GM19043 (cell line): ENCODE measurements at regions not wholly inside any gene's neighbourhood (a gene's known extent, or its start where the extent isn't known, plus 50 kb on each side); places are given as distances from the start of the nearest gene placed in this dataset.
A peak's percentile ranks its signal among the peaks of the same experiment; 100 is the strongest.

ENCODE experiments used
- ATAC-seq: cut with Tn5 transposase; IDR thresholded peaks from one replicate; pipeline ENCODE4 v1.9.1; 2021; ENCODE audit warnings: low read depth; ENCODE audit not compliant: unreplicated experiment

GRCh38 chr1:185646202-185646683, 87.9 kb upstream of the HMCN1 start:
- ATAC-seq = no peak

GRCh38 chr1:185645686-185646085, 88.5 kb upstream of the HMCN1 start:
- ATAC-seq = no peak

- no peak for ATAC-seq
Observed at GRCh38 chr1:185645162-185645640, 89.0 kb upstream of the HMCN1 start.

GRCh38 chr1:185644531-185644930, 89.7 kb upstream of the HMCN1 start:
- no peak for ATAC-seq

- peak; percentile 98 for ATAC-seq
Observed at GRCh38 chr1:185636848-185637247, 97.3 kb upstream of the HMCN1 start.

GRCh38 chr1:185634704-185635103, 99.5 kb upstream of the HMCN1 start:
- ATAC-seq = no peak

GRCh38 chr1:185632659-185633423, 101.3 kb upstream of the HMCN1 start:
- no peak for ATAC-seq

- no peak for ATAC-seq
Observed at GRCh38 chr1:185631843-185632242, 102.3 kb upstream of the HMCN1 start.

- ATAC-seq = no peak
Observed at GRCh38 chr1:185627761-185628501, 106.3 kb upstream of the HMCN1 start.

- no peak for ATAC-seq
Observed at GRCh38 chr1:185627171-185627570, 107.0 kb upstream of the HMCN1 start.

GRCh38 chr1:185626344-185626743, 107.8 kb upstream of the HMCN1 start:
- ATAC-seq = no peak

GRCh38 chr1:185610954-185611353, 123.2 kb upstream of the HMCN1 start:
- no peak for ATAC-seq

GRCh38 chr1:185608177-185608576, 126.0 kb upstream of the HMCN1 start:
- peak; percentile 66 for ATAC-seq

- ATAC-seq = peak; percentile 52
Observed at GRCh38 chr1:185603158-185603557, 131.0 kb upstream of the HMCN1 start.

- peak; percentile 40 for ATAC-seq
Observed at GRCh38 chr1:185601189-185601588, 133.0 kb upstream of the HMCN1 start.

- no peak for ATAC-seq
Observed at GRCh38 chr1:185600641-185601040, 133.6 kb upstream of the HMCN1 start.

GRCh38 chr1:185598332-185598731, 135.9 kb upstream of the HMCN1 start:
- ATAC-seq = no peak

GRCh38 chr1:185595835-185596667, 138.1 kb upstream of the HMCN1 start:
- ATAC-seq = peak; percentile 76

- ATAC-seq = no peak
Observed at GRCh38 chr1:185594786-185595410, 139.3 kb upstream of the HMCN1 start.

- ATAC-seq = no peak
Observed at GRCh38 chr1:185593271-185593670, 140.9 kb upstream of the HMCN1 start.
